ENCODE measurements at regions not wholly inside any gene's neighbourhood (a gene's known extent, or its start where the extent isn't known, plus 50 kb on each side); places are given as distances from the start of the nearest gene placed in this dataset.

DNA sequence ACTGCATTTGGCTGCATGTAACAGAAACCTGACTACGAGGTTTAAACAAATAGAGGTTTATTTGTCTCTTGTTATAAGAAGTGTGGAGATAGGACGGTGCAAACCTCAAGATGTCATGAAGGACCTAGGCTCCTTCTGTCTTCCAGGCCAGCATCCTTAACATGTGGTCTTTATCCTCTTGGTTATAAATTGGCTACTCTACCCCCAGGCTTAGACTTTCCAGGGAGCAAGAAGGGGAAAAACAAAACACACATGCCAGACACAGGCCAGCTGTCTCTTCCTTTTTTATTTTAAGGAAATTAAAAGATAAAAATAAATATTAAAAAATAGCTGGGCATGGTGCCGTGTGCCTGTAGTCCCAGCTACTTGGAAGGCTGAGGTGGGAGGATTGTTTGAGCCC is 51.3 kb upstream of the PRELP start:
- TF ChIP-seq, protein P1, sequence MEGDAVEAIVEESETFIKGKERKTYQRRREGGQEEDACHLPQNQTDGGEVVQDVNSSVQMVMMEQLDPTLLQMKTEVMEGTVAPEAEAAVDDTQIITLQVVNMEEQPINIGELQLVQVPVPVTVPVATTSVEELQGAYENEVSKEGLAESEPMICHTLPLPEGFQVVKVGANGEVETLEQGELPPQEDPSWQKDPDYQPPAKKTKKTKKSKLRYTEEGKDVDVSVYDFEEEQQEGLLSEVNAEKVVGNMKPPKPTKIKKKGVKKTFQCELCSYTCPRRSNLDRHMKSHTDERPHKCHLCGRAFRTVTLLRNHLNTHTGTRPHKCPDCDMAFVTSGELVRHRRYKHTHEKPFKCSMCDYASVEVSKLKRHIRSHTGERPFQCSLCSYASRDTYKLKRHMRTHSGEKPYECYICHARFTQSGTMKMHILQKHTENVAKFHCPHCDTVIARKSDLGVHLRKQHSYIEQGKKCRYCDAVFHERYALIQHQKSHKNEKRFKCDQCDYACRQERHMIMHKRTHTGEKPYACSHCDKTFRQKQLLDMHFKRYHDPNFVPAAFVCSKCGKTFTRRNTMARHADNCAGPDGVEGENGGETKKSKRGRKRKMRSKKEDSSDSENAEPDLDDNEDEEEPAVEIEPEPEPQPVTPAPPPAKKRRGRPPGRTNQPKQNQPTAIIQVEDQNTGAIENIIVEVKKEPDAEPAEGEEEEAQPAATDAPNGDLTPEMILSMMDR (IDR thresholded peaks at IDR 0.05): no peak
- TF ChIP-seq EZH2 (IDR thresholded peaks at IDR 0.05; ENCODE audit: borderline replicate concordance, insufficient read depth, low read depth, low read length, poor library complexity, severe bottlenecking): no peak

Measured in B cell (primary cell).